H1 (cell line): ENCODE measurements at regions not wholly inside any gene's neighbourhood (a gene's known extent, or its start where the extent isn't known, plus 50 kb on each side); places are given as distances from the start of the nearest gene placed in this dataset.

Source experiments
- CTCF ChIP-seq, 3 experiments: IDR thresholded peaks; 1 replicate in 2 of 3; 2 replicates in 1 of 3; pipeline versions ENCODE4 v1.5.1 to v1.6.1; 2011; ENCODE audit warnings: low read length in 3 of 3, mild to moderate bottlenecking in 3 of 3, inconsistent platforms in 2 of 3, low read depth in 1 of 3, moderate library complexity in 1 of 3; ENCODE audit not compliant: insufficient read depth in 1 of 3; ENCODE audit errors: control extremely low read depth in 1 of 3
- EZH2 ChIP-seq: fragments of 200-600 bp; sonication (generic); IDR thresholded peaks from 2 replicates; pipeline ENCODE4 v1.7.1; 2012; ENCODE audit warnings: low read depth, mild to moderate bottlenecking, moderate library complexity, low read length, inconsistent platforms; ENCODE audit not compliant: severe bottlenecking
- POLR2AphosphoS5 ChIP-seq: IDR thresholded peaks from 2 replicates; pipeline ENCODE4 v1.6.1; 2011; ENCODE audit warnings: low read depth, low read length
- RFX5 ChIP-seq: IDR thresholded peaks from 2 replicates; pipeline ENCODE4 v1.6.1; 2011; ENCODE audit warnings: low read depth, low read length, improper control_type of control experiment, borderline replicate concordance
- SP1 ChIP-seq: IDR thresholded peaks from 2 replicates; pipeline ENCODE4 v1.6.1; 2011; ENCODE audit warnings: low read depth, low read length
- SRF ChIP-seq: IDR thresholded peaks from 2 replicates; pipeline ENCODE4 v1.6.1; 2011; ENCODE audit warnings: mild to moderate bottlenecking, low read depth, low read length, moderate library complexity

- TF ChIP-seq SP1, result no peak
- TF ChIP-seq RFX5, result no peak
- no peak for TF ChIP-seq CTCF (IDR thresholded peaks at IDR 0.05; ENCODE audit: control extremely low read depth in 1 of 3, insufficient read depth in 1 of 3, low read depth in 1 of 3, low read length in 3 of 3)
- TF ChIP-seq SRF, result no peak
- no peak for TF ChIP-seq EZH2
- TF ChIP-seq POLR2AphosphoS5, result no peak
Measured at GRCh38 chr11:96967616-96968015, 577.8 kb downstream of the JRKL start.
